WTC11 (cell line): ENCODE measurements at regions not wholly inside any gene's neighbourhood (a gene's known extent, or its start where the extent isn't known, plus 50 kb on each side); places are given as distances from the start of the nearest gene placed in this dataset.

ENCODE experiments used
- ATAC-seq: fragments of 200-7000 bp; cut with Tn5 transposase; 2 replicates; pipeline ENCODE4 v1.10.0; 2021; ENCODE audit warnings: mild to moderate bottlenecking, moderate library complexity
- CTCF ChIA-PET: fragments of 300-600 bp; sonication (Branson Sonifier 250); formaldehyde crosslinking; loops from one replicate; lab custom pipeline; 2021; ENCODE audit warnings: antibody characterized with exemption; lab: Charles Lee
- POLR2A ChIA-PET: fragments of 350-600 bp; sonication (Branson Sonifier 250); formaldehyde crosslinking; loops from one replicate; lab custom pipeline; 2021; ENCODE audit warnings: antibody characterized with exemption; lab: Charles Lee
- DNase-seq: peaks from one replicate; pipeline ENCODE4 v3.0.0; 2021; ENCODE audit warnings: low spot score
- H3K27ac Mint-ChIP-seq: 2 replicates; pipeline ENCODE4 v1.8.0; 2021; ENCODE audit warnings: mixed read lengths
- H3K27me3 Mint-ChIP-seq: 2 replicates; pipeline ENCODE4 v1.8.0; 2021; ENCODE audit warnings: low read depth, mild to moderate bottlenecking, moderate library complexity, mixed read lengths
- H3K36me3 Mint-ChIP-seq: 2 replicates; pipeline ENCODE4 v1.8.0; 2021; ENCODE audit warnings: mixed read lengths
- H3K4me1 Mint-ChIP-seq: 2 replicates; pipeline ENCODE4 v1.8.0; 2022; ENCODE audit warnings: mixed read lengths
- H3K4me3 Mint-ChIP-seq: 2 replicates; pipeline ENCODE4 v1.8.0; 2021; ENCODE audit warnings: mild to moderate bottlenecking, moderate library complexity, mixed read lengths
- H3K9me3 Mint-ChIP-seq: 2 replicates; pipeline ENCODE4 v1.8.0; 2021; ENCODE audit warnings: mixed read lengths
- CREB1 ChIP-seq: sonication (generic); formaldehyde crosslinking; IDR thresholded peaks from 2 replicates; pipeline ENCODE4 v1.8.0; 2023; ENCODE audit warnings: mild to moderate bottlenecking, missing genetic modification reagents
- CREM ChIP-seq: sonication (generic); formaldehyde crosslinking; IDR thresholded peaks from 2 replicates; pipeline ENCODE4 v1.8.1; 2022; ENCODE audit warnings: mild to moderate bottlenecking, missing genetic modification reagents, moderate library complexity
- E2F1 ChIP-seq: sonication (generic); formaldehyde crosslinking; IDR thresholded peaks from 2 replicates; pipeline ENCODE4 v1.8.0; 2022; ENCODE audit warnings: mild to moderate bottlenecking, missing genetic modification reagents
- EMX1 ChIP-seq: fragments of 250-450 bp; sonication (Bioruptor Pico); IDR thresholded peaks from 2 replicates; pipeline ENCODE4 v1.8.0; 2021; ENCODE audit warnings: mild to moderate bottlenecking
- FOXK1 ChIP-seq: sonication (generic); formaldehyde crosslinking; IDR thresholded peaks from 2 replicates; pipeline ENCODE4 v1.8.0; 2022; ENCODE audit warnings: mild to moderate bottlenecking, moderate library complexity, missing genetic modification reagents
- GTF2I ChIP-seq: fragments of 250-450 bp; sonication (Bioruptor Pico); conservative IDR thresholded peaks from 2 replicates; pipeline ENCODE4 v1.4.0; 2021; ENCODE audit warnings: mild to moderate bottlenecking
- MAX ChIP-seq: sonication (generic); formaldehyde crosslinking; IDR thresholded peaks from 2 replicates; pipeline ENCODE4 v1.8.0; 2022; ENCODE audit warnings: mild to moderate bottlenecking, missing genetic modification reagents
- NFATC4 ChIP-seq: fragments of 250-450 bp; sonication (Bioruptor Pico); IDR thresholded peaks from 2 replicates; pipeline ENCODE4 v1.9.0; 2021; ENCODE audit warnings: mild to moderate bottlenecking
- NR1H2 ChIP-seq: sonication (generic); formaldehyde crosslinking; IDR thresholded peaks from 2 replicates; pipeline ENCODE4 v1.9.0; 2021; ENCODE audit warnings: mild to moderate bottlenecking, moderate library complexity, missing genetic modification reagents
- NR2C2 ChIP-seq: sonication (generic); formaldehyde crosslinking; IDR thresholded peaks from 2 replicates; pipeline ENCODE4 v1.8.0; 2022; ENCODE audit warnings: mild to moderate bottlenecking, missing genetic modification reagents
- NR3C1 ChIP-seq: sonication (generic); formaldehyde crosslinking; conservative IDR thresholded peaks from 2 replicates; pipeline ENCODE4 v1.8.1; 2023; ENCODE audit warnings: low read depth, mild to moderate bottlenecking, missing genetic modification reagents
- PRRX2 ChIP-seq: fragments of 250-450 bp; sonication (Bioruptor Pico); IDR thresholded peaks from 2 replicates; pipeline ENCODE4 v1.8.0; 2021; ENCODE audit warnings: mild to moderate bottlenecking
- RORB ChIP-seq: fragments of 250-450 bp; sonication (Bioruptor Pico); IDR thresholded peaks from 2 replicates; pipeline ENCODE4 v1.9.0; 2021; ENCODE audit warnings: mild to moderate bottlenecking
- SMAD3 ChIP-seq: sonication (generic); formaldehyde crosslinking; IDR thresholded peaks from 2 replicates; pipeline ENCODE4 v1.8.0; 2022; ENCODE audit warnings: missing genetic modification reagents, mild to moderate bottlenecking, borderline replicate concordance
- SP1 ChIP-seq: sonication (generic); formaldehyde crosslinking; conservative IDR thresholded peaks from 2 replicates; pipeline ENCODE4 v1.8.1; 2022; ENCODE audit warnings: missing genetic modification reagents
- TP53 ChIP-seq: sonication (generic); formaldehyde crosslinking; IDR thresholded peaks from 2 replicates; pipeline ENCODE4 v1.8.1; 2023; ENCODE audit warnings: mild to moderate bottlenecking, missing genetic modification reagents
- ZNF121 ChIP-seq: sonication (generic); formaldehyde crosslinking; IDR thresholded peaks from 2 replicates; pipeline ENCODE4 v1.8.0; 2023; ENCODE audit warnings: missing genetic modification reagents
- ZNF138 ChIP-seq: sonication (generic); formaldehyde crosslinking; conservative IDR thresholded peaks from 2 replicates; pipeline ENCODE4 v1.8.1; 2022; ENCODE audit warnings: mild to moderate bottlenecking, moderate library complexity, missing genetic modification reagents
- ZNF263 ChIP-seq: sonication (generic); formaldehyde crosslinking; IDR thresholded peaks from 2 replicates; pipeline ENCODE4 v1.8.1; 2022; ENCODE audit warnings: low read depth, mild to moderate bottlenecking, moderate library complexity, missing genetic modification reagents
- TF ChIP-seq, protein P1 (sequence below): sonication (generic); formaldehyde crosslinking; conservative IDR thresholded peaks from 2 replicates; pipeline ENCODE4 v1.8.1; 2022; ENCODE audit warnings: mild to moderate bottlenecking, missing genetic modification reagents
- TF ChIP-seq, protein P2 (sequence below): sonication (generic); formaldehyde crosslinking; IDR thresholded peaks from 2 replicates; pipeline ENCODE4 v1.8.1; 2023; ENCODE audit warnings: mild to moderate bottlenecking, missing genetic modification reagents
- TF ChIP-seq, protein P3 (sequence below): fragments of 250-450 bp; sonication (Bioruptor Pico); IDR thresholded peaks from 2 replicates; pipeline ENCODE4 v1.9.0; 2021; ENCODE audit warnings: mild to moderate bottlenecking
- TF ChIP-seq, protein P4 (sequence below): sonication (generic); formaldehyde crosslinking; IDR thresholded peaks from 2 replicates; pipeline ENCODE4 v1.8.0; 2022; ENCODE audit warnings: mild to moderate bottlenecking, missing genetic modification reagents
- TF ChIP-seq, protein P5 (sequence below): sonication (generic); formaldehyde crosslinking; IDR thresholded peaks from 2 replicates; pipeline ENCODE4 v1.8.1; 2022; ENCODE audit warnings: low read depth, mild to moderate bottlenecking, moderate library complexity, missing genetic modification reagents, borderline replicate concordance

DNA sequence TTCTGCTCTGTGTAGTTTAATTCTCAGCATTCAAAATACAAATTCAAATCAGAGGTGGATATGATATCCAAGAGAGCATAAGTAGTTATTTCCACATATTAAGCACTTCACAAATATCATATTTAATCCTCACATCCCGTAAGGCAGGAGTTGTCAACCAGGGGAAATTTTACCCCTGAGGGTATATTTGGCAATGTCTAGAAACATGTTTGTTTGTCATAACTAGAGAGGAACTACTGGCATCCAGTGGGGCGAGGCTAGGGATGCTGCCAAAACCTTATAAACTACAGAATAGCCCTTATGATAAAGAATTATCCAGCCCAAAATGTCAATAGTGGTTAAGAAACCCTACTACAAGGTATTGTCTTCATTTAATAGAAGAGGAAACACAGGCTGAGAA, 619.4 kb downstream of the SLCO4C1 start:
- H3K4me3 Mint-ChIP-seq, result no peak overlapping the region
- DNase-seq (no peak), ATAC-seq (no peak)
- H3K9me3 Mint-ChIP-seq, result no peaks in the 10 kb centered on the region
- no peaks in the 10 kb centered on the region for H3K36me3 Mint-ChIP-seq
- ChIA-PET CTCF (no interaction called here), POLR2A (no interaction called here)
- peaks cover 9% of the 10 kb centered on the region for H3K4me1 Mint-ChIP-seq
- TF ChIP-seq ZNF121 (CRISPR knock-in tag), result no peak
- TF ChIP-seq CREB1 (CRISPR knock-in tag), result no peak
- TF ChIP-seq RORB (CRISPR knock-in tag), result no peak
- H3K27me3 Mint-ChIP-seq, result no peaks in the 10 kb centered on the region
- no peak overlapping the region for H3K27ac Mint-ChIP-seq

DNA sequence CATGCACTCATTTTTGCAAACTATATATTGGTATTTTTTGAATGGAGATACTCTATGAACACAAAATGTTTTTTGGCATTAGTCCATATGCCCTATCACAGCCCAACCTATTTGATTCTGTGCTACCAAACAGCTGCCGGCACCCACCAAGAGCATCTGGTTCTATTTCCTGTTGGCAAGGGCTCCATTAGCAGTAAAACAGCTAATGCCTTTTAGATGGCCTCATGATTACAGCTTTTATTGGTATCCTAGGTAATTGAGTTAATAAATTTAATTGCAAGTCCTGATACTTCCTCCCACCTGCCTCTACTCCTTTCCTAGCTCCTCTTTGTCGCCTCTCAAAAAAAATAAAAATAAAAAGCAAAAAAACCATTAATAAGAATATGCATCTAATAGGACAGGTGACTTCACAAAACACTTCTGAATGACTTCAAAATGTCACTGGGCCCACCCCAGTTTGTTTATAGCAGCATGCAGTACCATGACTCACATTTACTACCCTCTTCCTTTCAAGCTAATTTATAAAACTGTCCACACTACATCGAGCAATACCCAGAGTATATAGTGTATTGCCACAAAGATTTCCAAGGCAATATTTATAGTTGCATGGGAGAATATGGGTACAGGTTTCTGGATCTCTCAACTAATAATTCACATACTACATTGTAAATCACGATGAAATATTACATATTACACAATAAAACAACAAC, 620.4 kb downstream of the SLCO4C1 start:
- H3K9me3 Mint-ChIP-seq, result no peaks in the 10 kb centered on the region
- DNase-seq (no peak), ATAC-seq (no peak)
- no peak overlapping the region for H3K27ac Mint-ChIP-seq
- H3K4me3 Mint-ChIP-seq, result no peak overlapping the region
- ChIA-PET CTCF (no interaction called here), POLR2A (no interaction called here)
- no peaks in the 10 kb centered on the region for H3K27me3 Mint-ChIP-seq
- H3K36me3 Mint-ChIP-seq, result no peaks in the 10 kb centered on the region
- TF ChIP-seq SP1 (CRISPR knock-in tag) (no peak), MAX (CRISPR knock-in tag) (no peak), E2F1 (CRISPR knock-in tag) (no peak), SMAD3 (CRISPR knock-in tag) (no peak), NFATC4 (no peak)
- TF ChIP-seq, protein P1, sequence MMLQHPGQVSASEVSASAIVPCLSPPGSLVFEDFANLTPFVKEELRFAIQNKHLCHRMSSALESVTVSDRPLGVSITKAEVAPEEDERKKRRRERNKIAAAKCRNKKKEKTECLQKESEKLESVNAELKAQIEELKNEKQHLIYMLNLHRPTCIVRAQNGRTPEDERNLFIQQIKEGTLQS, result no peak
- peaks cover 9% of the 10 kb centered on the region for H3K4me1 Mint-ChIP-seq

DNA sequence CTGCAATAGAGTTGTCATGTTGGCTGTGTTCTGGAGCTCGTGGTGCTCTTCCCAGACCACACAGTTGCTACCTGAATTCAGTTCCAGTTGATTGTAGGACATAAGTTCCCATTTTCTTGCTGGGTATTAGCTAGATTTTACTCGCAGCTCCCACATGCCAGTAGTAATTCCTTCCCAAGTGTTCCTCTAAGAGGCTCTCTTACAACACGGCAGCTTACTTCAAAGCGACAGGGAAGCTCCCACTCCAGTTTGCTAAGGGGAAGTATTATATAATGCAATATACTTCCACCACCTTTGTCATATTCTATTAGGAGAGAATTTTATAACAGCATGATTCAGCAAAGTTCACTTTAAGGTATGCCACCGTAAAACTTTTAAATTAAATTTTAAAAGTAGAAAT, 623.0 kb downstream of the SLCO4C1 start:
- peak overlapping the region; percentile 27; the same call in 1 of the 2 replicates for H3K27ac Mint-ChIP-seq
- no peaks in the 10 kb centered on the region for H3K9me3 Mint-ChIP-seq
- H3K36me3 Mint-ChIP-seq, result no peaks in the 10 kb centered on the region
- CTCF ChIA-PET, result interaction anchor here (0.9 kb wide), 1 partner anchor 10 kb away, joined by 3 read pairs; no protein-coding TSS in a partner anchor
- H3K4me3 Mint-ChIP-seq, result no peak overlapping the region
- no peak for ATAC-seq
- POLR2A ChIA-PET, result interaction anchor here (0.6 kb wide), 1 partner anchor 516 kb away, joined by 4 read pairs; no protein-coding TSS in a partner anchor
- no peak for DNase-seq
- H3K27me3 Mint-ChIP-seq, result no peaks in the 10 kb centered on the region
- H3K4me1 Mint-ChIP-seq, result peaks cover 5% of the 10 kb centered on the region
- TF ChIP-seq ZNF138 (CRISPR knock-in tag), result no peak
- TF ChIP-seq, protein P2, sequence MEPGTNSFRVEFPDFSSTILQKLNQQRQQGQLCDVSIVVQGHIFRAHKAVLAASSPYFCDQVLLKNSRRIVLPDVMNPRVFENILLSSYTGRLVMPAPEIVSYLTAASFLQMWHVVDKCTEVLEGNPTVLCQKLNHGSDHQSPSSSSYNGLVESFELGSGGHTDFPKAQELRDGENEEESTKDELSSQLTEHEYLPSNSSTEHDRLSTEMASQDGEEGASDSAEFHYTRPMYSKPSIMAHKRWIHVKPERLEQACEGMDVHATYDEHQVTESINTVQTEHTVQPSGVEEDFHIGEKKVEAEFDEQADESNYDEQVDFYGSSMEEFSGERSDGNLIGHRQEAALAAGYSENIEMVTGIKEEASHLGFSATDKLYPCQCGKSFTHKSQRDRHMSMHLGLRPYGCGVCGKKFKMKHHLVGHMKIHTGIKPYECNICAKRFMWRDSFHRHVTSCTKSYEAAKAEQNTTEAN (CRISPR knock-in tag), result no peak
- no peak for TF ChIP-seq NR2C2 (CRISPR knock-in tag)
- TF ChIP-seq ZNF263 (CRISPR knock-in tag), result no peak
- TF ChIP-seq, protein P3, sequence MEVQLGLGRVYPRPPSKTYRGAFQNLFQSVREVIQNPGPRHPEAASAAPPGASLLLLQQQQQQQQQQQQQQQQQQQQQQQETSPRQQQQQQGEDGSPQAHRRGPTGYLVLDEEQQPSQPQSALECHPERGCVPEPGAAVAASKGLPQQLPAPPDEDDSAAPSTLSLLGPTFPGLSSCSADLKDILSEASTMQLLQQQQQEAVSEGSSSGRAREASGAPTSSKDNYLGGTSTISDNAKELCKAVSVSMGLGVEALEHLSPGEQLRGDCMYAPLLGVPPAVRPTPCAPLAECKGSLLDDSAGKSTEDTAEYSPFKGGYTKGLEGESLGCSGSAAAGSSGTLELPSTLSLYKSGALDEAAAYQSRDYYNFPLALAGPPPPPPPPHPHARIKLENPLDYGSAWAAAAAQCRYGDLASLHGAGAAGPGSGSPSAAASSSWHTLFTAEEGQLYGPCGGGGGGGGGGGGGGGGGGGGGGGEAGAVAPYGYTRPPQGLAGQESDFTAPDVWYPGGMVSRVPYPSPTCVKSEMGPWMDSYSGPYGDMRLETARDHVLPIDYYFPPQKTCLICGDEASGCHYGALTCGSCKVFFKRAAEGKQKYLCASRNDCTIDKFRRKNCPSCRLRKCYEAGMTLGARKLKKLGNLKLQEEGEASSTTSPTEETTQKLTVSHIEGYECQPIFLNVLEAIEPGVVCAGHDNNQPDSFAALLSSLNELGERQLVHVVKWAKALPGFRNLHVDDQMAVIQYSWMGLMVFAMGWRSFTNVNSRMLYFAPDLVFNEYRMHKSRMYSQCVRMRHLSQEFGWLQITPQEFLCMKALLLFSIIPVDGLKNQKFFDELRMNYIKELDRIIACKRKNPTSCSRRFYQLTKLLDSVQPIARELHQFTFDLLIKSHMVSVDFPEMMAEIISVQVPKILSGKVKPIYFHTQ (CRISPR knock-in tag), result no peak
- TF ChIP-seq CREM (CRISPR knock-in tag), result no peak
- TF ChIP-seq EMX1 (CRISPR knock-in tag), result no peak
- TF ChIP-seq TP53 (CRISPR knock-in tag), result no peak
- TF ChIP-seq NR3C1 (CRISPR knock-in tag), result no peak
- TF ChIP-seq FOXK1 (CRISPR knock-in tag), result no peak
- no peak for TF ChIP-seq NR1H2 (CRISPR knock-in tag)
- no peak for TF ChIP-seq PRRX2
- no peak for TF ChIP-seq GTF2I (CRISPR knock-in tag)
- TF ChIP-seq, protein P4, sequence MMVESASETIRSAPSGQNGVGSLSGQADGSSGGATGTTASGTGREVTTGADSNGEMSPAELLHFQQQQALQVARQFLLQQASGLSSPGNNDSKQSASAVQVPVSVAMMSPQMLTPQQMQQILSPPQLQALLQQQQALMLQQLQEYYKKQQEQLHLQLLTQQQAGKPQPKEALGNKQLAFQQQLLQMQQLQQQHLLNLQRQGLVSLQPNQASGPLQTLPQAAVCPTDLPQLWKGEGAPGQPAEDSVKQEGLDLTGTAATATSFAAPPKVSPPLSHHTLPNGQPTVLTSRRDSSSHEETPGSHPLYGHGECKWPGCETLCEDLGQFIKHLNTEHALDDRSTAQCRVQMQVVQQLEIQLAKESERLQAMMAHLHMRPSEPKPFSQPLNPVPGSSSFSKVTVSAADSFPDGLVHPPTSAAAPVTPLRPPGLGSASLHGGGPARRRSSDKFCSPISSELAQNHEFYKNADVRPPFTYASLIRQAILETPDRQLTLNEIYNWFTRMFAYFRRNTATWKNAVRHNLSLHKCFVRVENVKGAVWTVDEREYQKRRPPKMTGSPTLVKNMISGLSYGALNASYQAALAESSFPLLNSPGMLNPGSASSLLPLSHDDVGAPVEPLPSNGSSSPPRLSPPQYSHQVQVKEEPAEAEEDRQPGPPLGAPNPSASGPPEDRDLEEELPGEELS (CRISPR knock-in tag), result no peak
- TF ChIP-seq, protein P5, sequence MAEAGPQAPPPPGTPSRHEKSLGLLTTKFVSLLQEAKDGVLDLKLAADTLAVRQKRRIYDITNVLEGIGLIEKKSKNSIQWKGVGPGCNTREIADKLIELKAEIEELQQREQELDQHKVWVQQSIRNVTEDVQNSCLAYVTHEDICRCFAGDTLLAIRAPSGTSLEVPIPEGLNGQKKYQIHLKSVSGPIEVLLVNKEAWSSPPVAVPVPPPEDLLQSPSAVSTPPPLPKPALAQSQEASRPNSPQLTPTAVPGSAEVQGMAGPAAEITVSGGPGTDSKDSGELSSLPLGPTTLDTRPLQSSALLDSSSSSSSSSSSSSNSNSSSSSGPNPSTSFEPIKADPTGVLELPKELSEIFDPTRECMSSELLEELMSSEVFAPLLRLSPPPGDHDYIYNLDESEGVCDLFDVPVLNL (CRISPR knock-in tag), result no peak
